ENCODE measurements at regions not wholly inside any gene's neighbourhood (a gene's known extent, or its start where the extent isn't known, plus 50 kb on each side); places are given as distances from the start of the nearest gene placed in this dataset.
"Not testable (repeated sequence)": the region's sequence is repeated elsewhere in the genome, so short reads cannot be mapped to it uniquely, and the experiment has no call there.

DNA sequence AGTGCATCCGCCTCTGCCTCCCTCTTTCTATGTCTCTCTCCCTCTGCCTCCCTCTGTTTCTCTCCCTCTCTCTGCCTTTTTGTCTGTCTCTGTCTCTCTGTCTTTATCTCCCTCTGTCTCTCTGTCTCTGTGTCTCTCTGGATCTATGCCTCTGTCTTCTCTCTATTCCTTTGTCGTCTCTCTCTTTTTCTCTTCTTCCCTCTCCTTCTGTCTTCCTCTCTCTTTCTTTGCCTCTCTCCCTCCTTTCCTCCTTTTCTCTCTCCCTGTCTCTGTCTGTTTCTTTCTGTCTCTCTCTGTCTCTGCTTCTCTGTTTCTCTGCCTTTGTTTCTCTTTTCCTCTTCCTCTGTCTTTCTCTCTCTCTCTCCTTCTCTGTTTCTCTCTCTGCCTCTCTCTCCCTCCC, 678.8 kb upstream of the NRP1 start:
- DNase-seq (ENCODE audit: low read depth) = no peak

DNA sequence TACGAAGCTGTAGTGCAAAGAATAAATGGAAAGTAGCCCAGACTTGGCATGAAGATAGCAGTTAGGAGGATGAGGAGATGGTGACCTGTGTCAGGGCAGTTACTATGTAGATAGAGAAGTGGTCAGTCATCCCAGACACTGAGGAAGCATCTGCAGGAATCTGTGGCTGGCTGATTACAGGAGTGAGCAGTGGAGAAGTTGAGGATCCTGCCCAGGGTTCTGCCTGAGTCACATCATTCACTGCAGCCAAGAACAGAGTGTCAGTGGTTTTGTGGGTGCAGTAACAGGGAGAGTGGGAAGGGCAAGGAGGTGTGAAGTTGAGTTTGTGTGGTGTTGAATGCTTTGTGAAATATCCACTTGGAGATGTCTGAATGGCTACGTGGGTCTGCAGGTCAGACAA, 676.4 kb upstream of the NRP1 start:
- DNase-seq (ENCODE audit: low read depth) = no peak

- not testable (repeated sequence) for DNase-seq (ENCODE audit: low read depth)
Measured at GRCh38 chr10:34010228-34010627, 675.8 kb upstream of the NRP1 start.

DNA sequence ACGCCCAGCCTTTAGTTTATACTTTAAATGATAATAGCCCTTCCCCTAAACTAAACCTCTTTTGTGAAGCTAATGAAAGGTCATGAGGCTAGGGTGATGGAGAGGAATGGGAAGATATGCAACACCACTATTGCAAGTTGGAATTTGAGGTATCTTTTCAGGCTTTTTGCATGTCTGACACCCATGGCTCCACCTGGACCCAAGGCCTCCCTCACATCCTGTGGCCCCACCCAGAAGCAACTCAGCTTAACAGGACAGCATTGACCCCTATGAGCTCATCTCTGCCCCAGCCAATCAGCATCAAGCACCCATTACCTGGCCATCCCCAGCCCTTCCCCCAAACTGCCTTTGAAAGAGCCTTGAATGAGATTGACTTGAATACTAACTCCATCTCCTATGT, 674.2 kb upstream of the NRP1 start:
- DNase-seq (ENCODE audit: low read depth) = no peak

DNA sequence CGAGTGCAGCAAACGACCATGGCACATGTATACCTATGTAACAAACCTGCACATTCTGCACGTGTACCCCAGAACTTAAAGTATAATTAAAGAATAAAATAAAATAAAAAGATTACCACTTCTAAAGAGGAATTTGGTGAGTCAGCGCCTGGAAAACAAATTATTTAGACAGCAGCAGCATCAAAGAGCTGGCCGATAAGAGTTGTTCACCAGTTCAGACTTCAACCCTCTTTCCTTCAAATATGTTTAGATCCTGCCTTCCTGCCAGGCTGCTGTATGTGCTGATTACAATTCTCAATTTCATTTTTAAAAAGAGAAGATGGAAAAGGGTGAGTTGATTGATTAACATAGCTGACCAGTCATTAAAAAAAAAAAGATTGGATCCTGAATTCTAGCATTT, 672.0 kb upstream of the NRP1 start:
- no peak for DNase-seq (ENCODE audit: low read depth)

- DNase-seq (ENCODE audit: low read depth) = no peak
Measured at GRCh38 chr10:34003561-34003960, 669.1 kb upstream of the NRP1 start.

- DNase-seq (ENCODE audit: low read depth) = no peak
Measured at GRCh38 chr10:34002896-34003295, 668.4 kb upstream of the NRP1 start.

- no peak for DNase-seq (ENCODE audit: low read depth)
Measured at GRCh38 chr10:34001831-34002230, 667.4 kb upstream of the NRP1 start.

GRCh38 chr10:34001087-34001580, 666.7 kb upstream of the NRP1 start:
- DNase-seq (ENCODE audit: low read depth) = no peak

DNA sequence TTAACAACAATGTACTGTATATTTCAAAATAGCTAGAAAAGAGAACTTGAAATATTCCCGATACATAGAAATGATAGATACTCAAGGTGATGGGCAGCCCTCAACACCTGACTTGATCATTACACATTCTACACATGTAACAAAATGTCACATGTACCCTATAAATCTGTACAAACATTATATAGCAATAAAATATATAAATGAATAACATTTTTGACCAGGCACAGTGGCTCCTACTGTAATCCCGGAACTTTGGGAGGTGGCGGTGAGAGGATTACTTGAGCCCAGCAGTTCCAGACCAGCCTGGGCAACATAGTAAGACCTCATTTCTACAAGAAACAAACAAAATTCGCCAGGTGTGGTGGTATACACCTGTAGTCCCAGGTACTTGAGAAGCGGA, 659.5 kb upstream of the NRP1 start:
- no peak for DNase-seq (ENCODE audit: low read depth)

DNA sequence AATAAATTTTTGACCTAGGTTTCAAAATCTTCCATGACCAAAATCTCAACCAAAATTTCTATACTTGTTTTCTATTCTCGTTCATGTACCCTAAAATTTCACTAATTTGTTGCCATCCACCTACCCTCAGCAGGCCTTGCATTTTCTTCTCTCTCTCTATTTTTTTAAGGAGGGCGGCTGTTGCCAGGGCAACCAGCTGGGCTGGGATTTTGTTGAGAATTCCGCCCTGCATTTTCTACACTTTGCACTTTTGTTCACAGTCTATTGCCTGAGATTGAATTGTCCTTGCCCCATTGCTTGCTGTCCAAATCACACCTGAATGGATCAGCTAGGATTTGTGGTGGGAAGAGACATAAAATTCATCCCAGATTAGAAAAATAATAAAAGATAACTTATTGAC, 657.5 kb upstream of the NRP1 start:
- DNase-seq (ENCODE audit: low read depth) = no peak

- DNase-seq (ENCODE audit: low read depth) = no peak
Measured at GRCh38 chr10:33986515-33986914, 652.0 kb upstream of the NRP1 start.

GRCh38 chr10:33986016-33986415, 651.5 kb upstream of the NRP1 start:
- no peak for DNase-seq (ENCODE audit: low read depth)

GRCh38 chr10:33982995-33983394, 648.5 kb upstream of the NRP1 start:
- no peak for DNase-seq (ENCODE audit: low read depth)

GRCh38 chr10:33981301-33981700, 646.8 kb upstream of the NRP1 start:
- DNase-seq (ENCODE audit: low read depth) = no peak

DNA sequence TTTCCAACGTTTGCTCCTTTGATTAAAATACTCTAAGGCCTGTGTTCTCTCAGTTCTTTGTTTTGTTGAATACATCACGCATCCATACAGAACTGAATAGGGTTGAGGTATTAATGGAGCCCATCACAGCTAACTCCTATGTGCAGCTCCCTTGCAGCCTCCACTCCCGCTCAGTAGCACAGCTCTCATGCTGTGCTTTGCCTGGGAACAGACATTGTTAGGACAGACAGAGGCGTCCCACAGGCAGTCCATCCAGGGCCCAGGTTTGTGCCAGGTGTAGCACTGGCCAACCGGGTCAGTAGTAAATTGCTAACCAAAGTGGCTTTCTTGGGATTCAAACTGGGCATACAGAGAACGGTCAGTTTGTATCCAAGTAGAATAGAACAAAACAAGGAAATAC, 644.7 kb upstream of the NRP1 start:
- no peak for DNase-seq (ENCODE audit: low read depth)

- DNase-seq (ENCODE audit: low read depth) = no peak
Measured at GRCh38 chr10:33975481-33975880, 641.0 kb upstream of the NRP1 start.

GRCh38 chr10:33974976-33975478, 640.6 kb upstream of the NRP1 start:
- DNase-seq (ENCODE audit: low read depth) = no peak

DNA sequence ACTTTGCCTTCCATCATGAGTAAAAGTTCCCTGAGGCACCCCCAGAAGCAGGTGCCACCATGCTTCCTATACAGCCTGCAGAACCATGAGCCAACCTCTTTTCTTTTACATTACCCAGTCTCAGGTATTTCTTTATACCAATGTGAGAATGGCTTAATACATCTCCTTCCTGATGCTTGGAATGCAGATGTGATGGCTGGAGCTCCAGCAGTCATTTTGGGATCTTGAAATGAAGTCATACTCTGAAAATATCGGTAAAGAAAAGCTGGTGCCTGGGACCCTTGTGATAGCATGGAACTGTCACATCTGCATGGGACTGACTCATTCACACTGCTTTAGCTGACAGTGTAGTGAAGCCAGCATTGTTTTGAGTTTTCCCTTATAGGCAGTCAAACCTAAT, 634.5 kb upstream of the NRP1 start:
- DNase-seq (ENCODE audit: low read depth) = no peak

GRCh38 chr10:33967606-33968120, 633.2 kb upstream of the NRP1 start:
- no peak for DNase-seq (ENCODE audit: low read depth)

- DNase-seq (ENCODE audit: low read depth) = no peak
Measured at GRCh38 chr10:33966946-33967345, 632.5 kb upstream of the NRP1 start.

GRCh38 chr10:33965795-33966581, 631.5 kb upstream of the NRP1 start:
- DNase-seq (ENCODE audit: low read depth) = no peak

DNA sequence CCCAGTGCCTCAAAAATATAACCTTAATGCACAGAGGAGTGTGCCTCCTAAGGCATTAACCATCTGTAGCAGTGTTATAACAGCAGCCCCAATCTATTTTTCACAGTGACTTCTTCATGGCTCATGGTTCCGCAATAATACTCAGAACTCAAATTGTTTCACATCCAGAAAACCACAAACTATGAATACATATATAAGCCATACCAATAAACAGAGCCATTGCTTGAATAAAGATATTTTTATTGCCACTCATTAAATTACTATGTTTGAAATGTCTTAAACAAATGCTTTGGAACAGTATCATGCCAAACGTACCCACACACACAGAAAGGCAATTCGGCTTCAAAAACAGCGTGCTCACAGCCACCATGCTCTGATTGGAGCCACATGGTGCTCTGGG, 629.3 kb upstream of the NRP1 start:
- no peak for DNase-seq (ENCODE audit: low read depth)

GRCh38 chr10:33956322-33956721, 621.9 kb upstream of the NRP1 start:
- not testable (repeated sequence) for DNase-seq (ENCODE audit: low read depth)
